GM18868 (cell line): ENCODE measurements at regions not wholly inside any gene's neighbourhood (a gene's known extent, or its start where the extent isn't known, plus 50 kb on each side); places are given as distances from the start of the nearest gene placed in this dataset.

Experiments
- ATAC-seq: cut with Tn5 transposase; IDR thresholded peaks from one replicate; pipeline ENCODE4 v1.9.1; 2021; ENCODE audit warnings: mild to moderate bottlenecking, moderate library complexity; ENCODE audit not compliant: unreplicated experiment

GRCh38 chr5:4540375-4541173 is 599.6 kb upstream of the ADAMTS16 start:
- no peak for ATAC-seq

GRCh38 chr5:4541334-4541733 is 598.8 kb upstream of the ADAMTS16 start:
- ATAC-seq, result no peak

- ATAC-seq, result no peak
These were observed 597.9 kb upstream of the ADAMTS16 start for GRCh38 chr5:4542145-4542778.

GRCh38 chr5:4544049-4544670 is 596.0 kb upstream of the ADAMTS16 start:
- ATAC-seq, result no peak

GRCh38 chr5:4547547-4547946 is 592.6 kb upstream of the ADAMTS16 start:
- no peak for ATAC-seq

GRCh38 chr5:4548341-4548740 is 591.8 kb upstream of the ADAMTS16 start:
- no peak for ATAC-seq

GRCh38 chr5:4549351-4549750 is 590.8 kb upstream of the ADAMTS16 start:
- ATAC-seq, result no peak

- ATAC-seq, result no peak
These were observed 589.1 kb upstream of the ADAMTS16 start for GRCh38 chr5:4551034-4551433.

GRCh38 chr5:4553130-4553529 is 587.0 kb upstream of the ADAMTS16 start:
- ATAC-seq, result no peak

- ATAC-seq, result no peak
These were observed 586.2 kb upstream of the ADAMTS16 start for GRCh38 chr5:4553978-4554377.

GRCh38 chr5:4555725-4556285 is 584.3 kb upstream of the ADAMTS16 start:
- no peak for ATAC-seq

- ATAC-seq, result no peak
These were observed 578.7 kb upstream of the ADAMTS16 start for GRCh38 chr5:4561403-4561802.

- no peak for ATAC-seq
These were observed 576.7 kb upstream of the ADAMTS16 start for GRCh38 chr5:4563400-4563799.

GRCh38 chr5:4570047-4570995 is 569.8 kb upstream of the ADAMTS16 start:
- ATAC-seq, result no peak

- ATAC-seq, result no peak
These were observed 568.7 kb upstream of the ADAMTS16 start for GRCh38 chr5:4571248-4571948.

GRCh38 chr5:4572311-4573100 is 567.6 kb upstream of the ADAMTS16 start:
- no peak for ATAC-seq

GRCh38 chr5:4575608-4576007 is 564.5 kb upstream of the ADAMTS16 start:
- no peak for ATAC-seq

- no peak for ATAC-seq
These were observed 563.9 kb upstream of the ADAMTS16 start for GRCh38 chr5:4576161-4576748.

- ATAC-seq, result no peak
These were observed 563.2 kb upstream of the ADAMTS16 start for GRCh38 chr5:4576908-4577307.
